Activated CD4-positive, CD25-positive, alpha-beta regulatory T cell treated with anti-CD3 and anti-CD28 coated beads, Interleukin-2, amount 50 U/mL, for 72 hours (primary cell): ENCODE measurements at regions not wholly inside any gene's neighbourhood (a gene's known extent, or its start where the extent isn't known, plus 50 kb on each side); places are given as distances from the start of the nearest gene placed in this dataset.
"Not testable (repeated sequence)": the region's sequence is repeated elsewhere in the genome, so short reads cannot be mapped to it uniquely, and the experiment has no call there.

Source experiments
- DNase-seq: peaks from one replicate; pipeline ENCODE4 v3.0.0; 2021

- DNase-seq: no peak
Observed at GRCh38 chr9:18036422-18037187, 437.3 kb upstream of the ADAMTSL1 start.

- no peak for DNase-seq
Observed at GRCh38 chr9:18037981-18038380, 436.0 kb upstream of the ADAMTSL1 start.

- DNase-seq: no peak
Observed at GRCh38 chr9:18040327-18040726, 433.6 kb upstream of the ADAMTSL1 start.

- no peak for DNase-seq
Observed at GRCh38 chr9:18043978-18044377, 430.0 kb upstream of the ADAMTSL1 start.

GRCh38 chr9:18045326-18045725 lies 428.6 kb upstream of the ADAMTSL1 start:
- DNase-seq: no peak

- no peak for DNase-seq
Observed at GRCh38 chr9:18046068-18046467, 427.9 kb upstream of the ADAMTSL1 start.

GRCh38 chr9:18051638-18052037 lies 422.3 kb upstream of the ADAMTSL1 start:
- no peak for DNase-seq

- no peak for DNase-seq
Observed at GRCh38 chr9:18052060-18052459, 421.9 kb upstream of the ADAMTSL1 start.

- no peak for DNase-seq
Observed at GRCh38 chr9:18056269-18056992, 417.5 kb upstream of the ADAMTSL1 start.

- DNase-seq: no peak
Observed at GRCh38 chr9:18056993-18057369, 417.0 kb upstream of the ADAMTSL1 start.

GRCh38 chr9:18058564-18059442 lies 415.1 kb upstream of the ADAMTSL1 start:
- no peak for DNase-seq

- no peak for DNase-seq
Observed at GRCh38 chr9:18059447-18059846, 414.5 kb upstream of the ADAMTSL1 start.

- no peak for DNase-seq
Observed at GRCh38 chr9:18060269-18060934, 413.6 kb upstream of the ADAMTSL1 start.

GRCh38 chr9:18061332-18061731 lies 412.6 kb upstream of the ADAMTSL1 start:
- DNase-seq: no peak

- DNase-seq: no peak
Observed at GRCh38 chr9:18061856-18062255, 412.1 kb upstream of the ADAMTSL1 start.

GRCh38 chr9:18063856-18064390 lies 410.0 kb upstream of the ADAMTSL1 start:
- DNase-seq: no peak

- not testable (repeated sequence) for DNase-seq
Observed at GRCh38 chr9:18066608-18067007, 407.3 kb upstream of the ADAMTSL1 start.

- no peak for DNase-seq
Observed at GRCh38 chr9:18067548-18068120, 406.3 kb upstream of the ADAMTSL1 start.

- no peak for DNase-seq
Observed at GRCh38 chr9:18068900-18069299, 405.1 kb upstream of the ADAMTSL1 start.

GRCh38 chr9:18071651-18072060 lies 402.3 kb upstream of the ADAMTSL1 start:
- DNase-seq: no peak

GRCh38 chr9:18073002-18073401 lies 401.0 kb upstream of the ADAMTSL1 start:
- no peak for DNase-seq

- no peak for DNase-seq
Observed at GRCh38 chr9:18074041-18074440, 399.9 kb upstream of the ADAMTSL1 start.
